ENCODE measurements at regions not wholly inside any gene's neighbourhood (a gene's known extent, or its start where the extent isn't known, plus 50 kb on each side); places are given as distances from the start of the nearest gene placed in this dataset.

DNA sequence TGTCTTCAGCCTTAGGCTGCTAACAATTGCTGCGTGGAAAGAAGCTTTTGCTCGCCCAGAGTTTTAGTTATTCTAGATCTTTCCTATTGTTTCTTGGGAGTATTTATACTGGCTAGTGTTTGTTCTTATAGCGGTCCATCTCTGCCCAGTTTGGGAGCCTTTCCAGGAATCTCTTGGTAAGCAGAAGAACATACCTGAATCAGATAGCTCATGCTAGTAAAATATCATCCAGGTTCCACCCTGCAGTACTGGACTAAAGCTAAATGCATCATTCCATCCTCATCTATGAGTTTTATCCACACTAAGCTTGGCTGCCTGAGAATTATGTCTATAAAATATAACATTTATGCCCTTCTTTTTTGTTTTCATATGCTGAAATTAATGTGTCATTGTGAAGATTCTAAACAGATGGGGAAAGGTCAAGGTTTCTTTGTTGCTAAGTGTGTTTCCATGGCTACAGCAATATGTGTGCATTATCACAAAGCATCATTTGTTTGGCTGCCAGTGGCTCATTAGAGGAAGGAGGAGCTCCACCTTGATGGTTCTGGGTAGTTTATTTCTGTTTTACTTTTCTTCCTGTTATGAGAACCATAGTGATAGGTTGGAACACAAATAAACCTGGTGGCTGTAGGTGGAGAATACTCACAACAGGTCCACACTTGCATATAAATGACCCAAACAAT, 182.8 kb downstream of the PIK3C3 start:
- DNase-seq (ENCODE audit: low spot score): no peak

DNA sequence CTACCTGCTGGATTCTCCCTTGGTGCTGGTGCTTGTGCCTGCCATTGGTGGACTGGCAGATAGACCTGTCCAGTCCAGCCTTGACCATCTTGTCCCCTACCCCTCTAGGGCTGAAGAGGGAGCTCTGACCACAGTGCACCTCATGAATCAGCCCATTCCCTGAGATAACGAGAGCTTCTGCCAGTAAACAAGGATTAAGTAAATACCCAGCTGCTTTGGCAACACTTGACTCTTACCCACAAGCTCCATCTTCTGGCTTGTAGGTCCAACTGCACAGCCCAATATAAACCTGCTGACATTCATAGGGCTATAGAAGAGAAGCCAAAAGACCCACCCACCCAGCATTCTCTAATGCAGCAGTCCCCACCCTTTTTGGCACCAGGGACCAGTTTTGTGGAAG, 186.4 kb downstream of the PIK3C3 start:
- DNase-seq (ENCODE audit: low spot score): no peak

DNA sequence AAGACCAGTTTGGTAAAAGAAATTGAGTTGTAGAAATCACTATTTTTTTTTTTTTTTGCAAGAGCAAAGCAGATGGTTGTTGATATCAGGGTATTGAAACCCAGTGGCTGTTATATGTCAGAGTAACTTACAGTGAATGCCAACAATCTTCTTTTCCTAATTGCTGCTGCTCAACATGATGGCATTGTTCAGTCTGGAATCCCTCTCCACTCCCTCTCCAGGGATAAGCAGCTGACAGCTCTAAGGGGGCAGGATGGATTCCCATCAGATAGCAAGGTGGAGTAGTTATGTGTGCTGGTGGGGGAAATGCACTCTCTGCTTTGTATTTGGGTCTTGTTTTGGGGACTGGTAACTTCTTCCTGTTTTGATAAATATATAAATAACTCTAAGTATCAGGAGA, 200.0 kb downstream of the PIK3C3 start:
- DNase-seq (ENCODE audit: low spot score): no peak

- no peak for DNase-seq (ENCODE audit: low spot score)
These were observed 201.2 kb downstream of the PIK3C3 start for GRCh38 chr18:42156281-42156680.

- DNase-seq (ENCODE audit: low spot score): no peak
These were observed 202.4 kb downstream of the PIK3C3 start for GRCh38 chr18:42157420-42157819.

GRCh38 chr18:42157878-42158277, 202.8 kb downstream of the PIK3C3 start:
- no peak for DNase-seq (ENCODE audit: low spot score)

DNA sequence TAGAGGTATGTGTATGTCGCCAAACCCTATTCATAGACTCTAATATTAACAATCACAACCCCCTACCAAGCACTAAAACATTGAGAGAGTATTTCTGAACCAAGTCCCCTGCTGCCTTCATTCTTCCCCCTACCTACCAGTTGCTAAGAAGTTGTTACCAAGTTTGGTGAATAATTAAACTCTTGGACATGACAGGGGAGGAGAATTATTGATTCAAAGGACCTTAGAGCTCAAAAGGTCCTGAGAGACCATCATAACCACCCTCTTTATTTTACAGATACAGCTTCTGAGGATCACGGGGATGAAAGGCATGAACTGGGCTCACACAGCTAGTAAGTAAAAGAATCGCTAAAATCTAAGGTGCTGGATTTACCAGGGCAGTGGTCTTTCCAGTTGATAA, 204.1 kb downstream of the PIK3C3 start:
- DNase-seq (ENCODE audit: low spot score): no peak

DNA sequence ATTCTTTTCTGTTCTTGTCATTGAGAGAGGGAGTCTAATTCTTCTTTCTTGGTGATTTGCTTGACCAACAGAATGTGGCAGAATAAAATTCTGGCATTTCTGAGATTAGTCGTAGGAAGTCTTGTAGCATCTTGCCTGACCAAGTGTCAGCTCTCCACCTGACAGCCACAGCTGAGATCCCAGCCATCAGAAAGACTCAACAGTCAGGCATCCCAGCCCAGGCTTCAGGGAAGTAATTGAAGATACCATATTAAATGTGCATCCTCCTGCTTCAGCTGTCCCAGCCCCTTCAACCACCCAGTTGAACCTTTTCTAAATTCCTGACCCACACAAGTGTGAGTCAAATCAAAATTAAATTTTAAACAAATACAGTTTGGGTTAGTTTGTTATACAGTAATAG, 208.3 kb downstream of the PIK3C3 start:
- DNase-seq (ENCODE audit: low spot score): no peak

- no peak for DNase-seq (ENCODE audit: low spot score)
These were observed 209.5 kb downstream of the PIK3C3 start for GRCh38 chr18:42164556-42164955.

DNA sequence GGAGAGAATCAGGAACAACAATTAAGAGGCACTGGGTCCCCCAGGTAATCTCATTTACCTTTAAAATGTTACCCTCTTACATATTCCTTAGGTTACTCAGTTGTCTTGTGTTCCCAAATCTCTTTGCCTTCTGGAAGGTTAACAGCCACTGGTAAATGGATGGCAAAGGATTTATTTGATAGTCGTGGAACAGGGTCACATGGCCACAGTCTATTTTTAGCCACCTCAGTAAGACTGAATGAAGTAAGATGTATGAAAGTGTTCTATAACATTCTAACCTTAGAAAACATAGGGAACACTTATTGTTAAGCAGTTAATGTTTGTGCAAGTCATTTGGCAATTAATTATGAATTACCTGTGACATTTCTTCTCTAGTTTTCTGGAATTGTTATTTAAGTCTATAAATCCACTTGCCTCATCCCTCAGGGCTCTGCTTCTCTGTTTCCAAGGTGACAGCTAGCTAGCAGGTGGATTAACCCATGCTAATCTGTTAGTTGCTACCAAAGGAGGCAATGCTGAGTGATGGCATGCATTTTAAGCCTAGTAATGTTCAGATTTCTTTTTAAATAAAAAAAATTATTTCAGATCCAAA, 211.0 kb downstream of the PIK3C3 start:
- no peak for DNase-seq (ENCODE audit: low spot score)

DNA sequence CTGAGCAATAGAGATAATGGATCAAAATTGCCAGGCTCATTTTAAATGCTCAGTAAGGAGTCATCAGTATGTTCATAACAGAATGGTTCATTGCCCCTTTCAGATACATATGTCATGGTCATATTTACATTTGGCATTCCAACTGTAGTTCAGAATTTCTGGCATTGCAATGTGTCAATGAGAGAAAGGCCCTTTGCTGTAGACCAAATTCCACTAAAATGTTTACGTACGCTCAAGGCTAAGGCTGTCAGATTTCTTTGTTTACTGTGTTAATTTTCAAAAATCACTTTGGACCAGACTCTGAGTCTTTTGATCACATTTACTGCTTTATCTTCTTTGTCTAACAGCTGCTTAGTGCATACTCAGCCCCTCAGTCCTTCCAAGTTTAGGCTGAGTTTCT, 213.5 kb downstream of the PIK3C3 start:
- no peak for DNase-seq (ENCODE audit: low spot score)

DNA sequence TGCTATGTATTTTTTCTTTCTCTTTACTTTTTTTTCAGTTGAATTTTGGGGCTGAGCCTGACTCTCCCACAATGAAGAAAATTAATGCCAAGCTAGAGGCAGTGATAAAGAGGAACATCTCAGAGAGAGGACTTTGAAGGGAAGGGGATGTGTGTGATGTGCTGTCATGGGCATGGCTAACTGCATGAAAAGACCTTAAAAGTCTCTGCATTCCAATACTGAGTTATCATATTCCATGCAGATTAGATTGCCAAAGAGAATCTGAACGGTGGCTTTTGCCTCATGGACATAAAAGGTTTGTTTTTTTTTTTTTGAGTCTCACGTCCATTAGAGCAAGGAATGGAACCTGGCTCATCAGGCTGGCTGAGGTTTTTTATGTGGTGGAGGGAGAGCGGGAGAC, 213.9 kb downstream of the PIK3C3 start:
- no peak for DNase-seq (ENCODE audit: low spot score)

- DNase-seq (ENCODE audit: low spot score): no peak
These were observed 219.9 kb downstream of the PIK3C3 start for GRCh38 chr18:42174909-42175308.

DNA sequence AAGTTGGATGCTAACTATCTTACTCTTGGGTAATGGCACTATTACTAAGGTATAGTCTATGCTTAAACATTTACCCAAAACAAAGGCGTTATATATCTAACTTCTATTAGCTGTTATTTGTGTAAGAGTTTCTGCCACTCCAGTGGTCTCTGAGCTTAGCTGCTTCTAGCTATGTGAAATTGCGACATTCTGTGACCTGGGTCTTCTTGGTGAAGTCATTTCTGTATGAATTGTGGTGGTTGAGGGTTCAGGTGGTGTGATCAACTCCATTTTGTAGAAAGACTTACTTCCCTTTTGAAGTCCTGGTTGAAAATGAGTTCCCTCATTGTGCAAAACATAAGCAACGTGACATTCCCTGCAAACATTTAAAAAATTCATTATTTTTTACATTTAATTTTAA, 221.6 kb downstream of the PIK3C3 start:
- DNase-seq (ENCODE audit: low spot score): no peak

- no peak for DNase-seq (ENCODE audit: low spot score)
These were observed 222.4 kb downstream of the PIK3C3 start for GRCh38 chr18:42177390-42177789.

GRCh38 chr18:42178376-42179080, 223.5 kb downstream of the PIK3C3 start:
- DNase-seq (ENCODE audit: low spot score): no peak

DNA sequence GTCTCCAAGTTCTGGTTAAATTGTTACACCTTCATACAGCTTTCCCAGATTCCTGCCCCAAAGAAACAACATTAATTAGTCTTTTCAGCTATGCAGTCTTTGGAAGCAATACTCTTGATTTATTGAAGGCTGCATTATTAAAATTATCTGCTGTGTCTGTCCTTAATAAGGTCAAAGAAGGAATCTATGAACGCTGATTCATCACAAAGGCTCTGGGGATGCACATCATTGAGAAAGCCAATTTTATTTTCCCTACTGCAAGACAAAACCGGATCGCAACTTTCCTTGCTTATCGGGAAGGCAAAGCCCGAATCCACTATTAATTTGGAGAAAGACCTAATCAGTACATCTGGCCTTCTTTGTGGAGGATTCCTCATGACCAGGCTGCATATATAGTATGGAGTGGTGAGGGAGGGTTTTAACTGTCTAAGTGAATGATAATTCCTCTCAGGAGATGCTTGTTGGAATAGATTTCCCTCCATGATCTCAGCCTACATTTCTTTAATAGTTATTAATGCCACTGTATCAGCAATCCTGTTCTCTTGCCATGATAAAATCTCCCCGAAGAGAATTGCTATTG, 224.6 kb downstream of the PIK3C3 start:
- DNase-seq (ENCODE audit: low spot score): no peak

GRCh38 chr18:42181474-42181873, 226.4 kb downstream of the PIK3C3 start:
- no peak for DNase-seq (ENCODE audit: low spot score)

- DNase-seq (ENCODE audit: low spot score): no peak
These were observed 228.0 kb downstream of the PIK3C3 start for GRCh38 chr18:42182728-42183700.

DNA sequence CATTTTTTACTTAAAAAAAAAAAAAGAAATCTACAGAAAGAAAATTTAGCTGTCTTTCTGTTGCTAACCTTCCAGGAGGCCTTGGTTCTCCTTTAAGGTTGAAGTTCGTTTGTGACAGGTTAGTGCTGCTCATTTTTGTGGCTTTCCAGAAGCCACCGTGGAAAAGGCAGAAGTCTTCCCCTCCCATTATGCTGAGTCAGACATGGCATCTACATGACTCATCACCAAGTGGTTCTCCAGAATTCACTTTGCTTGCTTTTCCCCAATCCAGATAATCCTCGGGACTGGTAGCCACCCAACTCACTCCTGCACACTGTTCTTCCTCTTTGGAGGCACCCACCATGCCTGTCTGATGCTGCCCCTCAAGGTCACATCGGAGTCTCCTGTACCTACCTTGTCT, 228.7 kb downstream of the PIK3C3 start:
- DNase-seq (ENCODE audit: low spot score): no peak

DNA sequence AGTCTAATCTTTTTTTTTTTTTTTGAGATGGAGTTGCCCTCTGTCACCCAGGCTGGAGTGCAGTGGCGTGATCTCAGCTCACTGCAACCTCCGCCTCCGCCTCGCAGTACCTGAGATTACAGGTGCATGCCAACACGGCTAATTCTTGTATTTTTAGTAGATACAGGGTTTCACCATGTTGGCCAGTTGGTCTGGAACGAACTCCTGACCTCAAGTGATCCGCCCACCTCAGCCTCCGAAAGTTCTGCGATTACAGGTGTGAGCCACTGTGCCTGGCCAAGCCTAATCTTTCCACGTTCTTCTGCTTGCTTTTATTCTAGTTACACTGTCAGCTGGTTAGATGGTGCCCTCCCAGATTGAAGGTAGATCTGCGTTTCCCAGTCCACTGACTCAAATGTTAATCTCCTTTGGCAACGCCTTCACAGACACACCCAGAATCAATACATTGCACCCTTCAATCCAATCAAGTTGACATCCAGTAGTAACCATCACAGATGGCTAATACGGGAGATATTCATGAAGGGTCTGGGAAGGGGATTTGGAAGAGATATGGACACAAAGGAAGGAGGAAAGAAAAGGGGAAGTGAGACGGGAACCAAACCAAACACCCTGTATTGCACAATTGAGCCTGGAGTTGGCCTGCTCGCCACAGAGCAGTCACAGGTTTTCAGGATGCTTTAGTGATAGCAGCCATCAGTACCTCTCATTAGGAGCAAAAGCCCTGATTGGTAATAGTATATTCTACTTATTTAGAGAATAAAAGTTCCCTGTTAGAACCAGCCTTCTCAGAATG, 229.8 kb downstream of the PIK3C3 start:
- no peak for DNase-seq (ENCODE audit: low spot score)
